Esophagus squamous epithelium (tissue), 5 donors: ENCODE measurements at regions not wholly inside any gene's neighbourhood (a gene's known extent, or its start where the extent isn't known, plus 50 kb on each side); places are given as distances from the start of the nearest gene placed in this dataset.

ENCODE experiments used
- DNase-seq: peaks from one replicate; lab custom pipeline; 2025; lab: John Stamatoyannopoulos, UW
- H3K27ac ChIP-seq, 4 donors: fragments of 200-600 bp; sonication (generic); one replicate each; pipeline ENCODE4 v1.5.1; 2016 to 2019; ENCODE audit warnings: mild to moderate bottlenecking in 1 of 4
- H3K27me3 ChIP-seq, 4 donors: fragments of 200-600 bp; sonication (generic); 1 replicate in 3 of 4; 2 replicates in 1 of 4; pipeline versions ENCODE4 v1.5.1 to v1.6.0; 2017 to 2021; ENCODE audit warnings: antibody characterized with exemption in 1 of 4
- H3K36me3 ChIP-seq, 3 donors: fragments of 200-600 bp; sonication (generic); one replicate each; pipeline ENCODE4 v1.5.1; 2016 to 2019
- H3K4me1 ChIP-seq, 3 donors: fragments of 200-600 bp; sonication (generic); one replicate each; pipeline ENCODE4 v1.5.1; 2017 to 2019
- H3K4me3 ChIP-seq, 4 donors: fragments of 200-600 bp; sonication (generic); 1 replicate in 3 of 4; 2 replicates in 1 of 4; pipeline ENCODE4 v1.5.1; 2016 to 2019; ENCODE audit warnings: mild to moderate bottlenecking in 2 of 4, moderate library complexity in 1 of 4
- H3K9me3 ChIP-seq, 3 donors: fragments of 200-600 bp; sonication (generic); one replicate each; pipeline ENCODE4 v1.5.1; 2016 to 2019
- CTCF ChIP-seq, 6 experiments: fragments of 450-650 bp in 4 of 6; fragments of 200-600 bp in 2 of 6; sonication (generic) in 2 of 6; IDR thresholded peaks; one replicate each; pipeline ENCODE4 v1.5.1; 2016 to 2019; ENCODE audit warnings: antibody characterized with exemption in 6 of 6, mild to moderate bottlenecking in 4 of 6, moderate library complexity in 4 of 6
- POLR2A ChIP-seq, 4 donors: fragments of 450-650 bp; IDR thresholded peaks; one replicate each; pipeline ENCODE4 v1.6.1; 2017; ENCODE audit warnings: antibody characterized with exemption in 4 of 4, mild to moderate bottlenecking in 4 of 4, moderate library complexity in 3 of 4
- WGBS, 2 donors: methylation state at CpG; one replicate each; pipeline ENCODE4 v1.1.5; 2018; 5-methylcytosine and 5-hydroxymethylcytosine counted together
- intact Hi-C: fragments of 100-400 bp; cut with DNase I; formaldehyde crosslinking; loops from one replicate; pipeline ENCODE4 v1.15.0; 2022
- donor health status: DM: yes; HTN: yes; CAD: no.

GRCh38 chr9:19577411-19577810, 168.6 kb downstream of the ACER2 start:
- no peak for TF ChIP-seq CTCF (IDR thresholded peaks at IDR 0.05)
- TF ChIP-seq POLR2A (IDR thresholded peaks at IDR 0.05): no peak

GRCh38 chr9:19568946-19569345, 160.1 kb downstream of the ACER2 start:
- DNase-seq: no peak
- Histone ChIP-seq H3K4me3 (no peak overlapping the region), H3K9me3 (no peaks in the 10 kb centered on the region), H3K4me1 (no peaks in the 10 kb centered on the region), H3K36me3 (no peaks in the 10 kb centered on the region), H3K27ac (no peak overlapping the region), H3K27me3 (no peaks in the 10 kb centered on the region)
- TF ChIP-seq POLR2A (IDR thresholded peaks at IDR 0.05) (no peak), CTCF (IDR thresholded peaks at IDR 0.05) (no peak)
- intact Hi-C loops: no loop called here
- 28 to 35% methylated on average over 3 of the region's 3 CpGs for WGBS, 2 donors

More at GRCh38 chr9:19577411-19577810, 168.6 kb downstream of the ACER2 start:
- DNase-seq: no peak
- Histone ChIP-seq H3K27ac (no peak overlapping the region), H3K4me3 (no peak overlapping the region), H3K27me3 (no peaks in the 10 kb centered on the region), H3K36me3 (no peaks in the 10 kb centered on the region), H3K9me3 (no peaks in the 10 kb centered on the region), H3K4me1 (no peaks in the 10 kb centered on the region)
- 60 to 62% methylated on average over 3 of the region's 3 CpGs for WGBS, 2 donors
- intact Hi-C loops: no loop called here

GRCh38 chr9:19564396-19565061, 155.7 kb downstream of the ACER2 start:
- no peaks in the 10 kb centered on the region for H3K9me3 ChIP-seq
- no peak overlapping the region for H3K27ac ChIP-seq
- WGBS, 2 donors: 61 to 63% methylated on average over 3 of the region's 3 CpGs
- intact Hi-C loops: no loop called here
- DNase-seq: no peak
- H3K36me3 ChIP-seq: no peaks in the 10 kb centered on the region
- no peaks in the 10 kb centered on the region for H3K4me1 ChIP-seq
- H3K27me3 ChIP-seq: no peaks in the 10 kb centered on the region
- TF ChIP-seq POLR2A (IDR thresholded peaks at IDR 0.05): no peak
- no peak for TF ChIP-seq CTCF (IDR thresholded peaks at IDR 0.05)
- H3K4me3 ChIP-seq: no peak overlapping the region

- intact Hi-C loops: no loop called here
- TF ChIP-seq POLR2A (IDR thresholded peaks at IDR 0.05): no peak
- TF ChIP-seq CTCF (IDR thresholded peaks at IDR 0.05): no peak
- H3K4me1 ChIP-seq: peaks cover 0 to 12% (median 0%) of the 10 kb centered on the region in 3 donors
- WGBS, 2 donors: 65 to 71% methylated on average over 4 of the region's 4 CpGs
- H3K27ac ChIP-seq: no peak overlapping the region
- DNase-seq: no peak
- H3K4me3 ChIP-seq: no peak overlapping the region
- no peaks in the 10 kb centered on the region for H3K27me3 ChIP-seq
- H3K36me3 ChIP-seq: no peaks in the 10 kb centered on the region
- no peaks in the 10 kb centered on the region for H3K9me3 ChIP-seq
Observed at GRCh38 chr9:19555214-19555613, 146.4 kb downstream of the ACER2 start.

GRCh38 chr9:19554529-19554928, 145.7 kb downstream of the ACER2 start:
- Histone ChIP-seq H3K4me3 (no peak overlapping the region), H3K36me3 (no peaks in the 10 kb centered on the region), H3K27me3 (no peaks in the 10 kb centered on the region), H3K4me1 (peaks cover 0 to 12% (median 0%) of the 10 kb centered on the region in 3 donors), H3K27ac (no peak overlapping the region), H3K9me3 (no peaks in the 10 kb centered on the region)
- no peak for TF ChIP-seq CTCF (IDR thresholded peaks at IDR 0.05)
- no peak for TF ChIP-seq POLR2A (IDR thresholded peaks at IDR 0.05)
- intact Hi-C loops: no loop called here
- 68 to 84% methylated on average over 3 to 4 of the region's 4 CpGs for WGBS, 2 donors
- no peak for DNase-seq
